IMR-90 (cell line): ENCODE measurements at regions not wholly inside any gene's neighbourhood (a gene's known extent, or its start where the extent isn't known, plus 50 kb on each side); places are given as distances from the start of the nearest gene placed in this dataset.

ENCODE experiments used
- CEBPB ChIP-seq: IDR thresholded peaks from 2 replicates; pipeline ENCODE4 v1.6.1; 2012; ENCODE audit warnings: low read depth, low read length, improper control_type of control experiment
- CTCF ChIP-seq: conservative IDR thresholded peaks from 2 replicates; pipeline ENCODE4 v1.5.1; 2012; ENCODE audit warnings: mild to moderate bottlenecking, low read depth, low read length, improper control_type of control experiment
- ELK1 ChIP-seq: fragments of 150-350 bp; IDR thresholded peaks from 2 replicates; pipeline ENCODE4 v1.6.1; 2016; ENCODE audit warnings: low read depth, mild to moderate bottlenecking, low read length, moderate library complexity, borderline replicate concordance
- FOS ChIP-seq: fragments of 150-350 bp; IDR thresholded peaks from 2 replicates; pipeline ENCODE4 v1.6.1; 2016; ENCODE audit warnings: low read depth, low read length
- MXI1 ChIP-seq: IDR thresholded peaks from 2 replicates; pipeline ENCODE4 v1.6.1; 2012; ENCODE audit warnings: low read depth, mild to moderate bottlenecking, low read length, moderate library complexity, borderline replicate concordance
- POLR2A ChIP-seq: IDR thresholded peaks from 2 replicates; pipeline ENCODE4 v1.6.1; 2012; ENCODE audit warnings: mild to moderate bottlenecking, low read depth, low read length
- RAD21 ChIP-seq: IDR thresholded peaks from 2 replicates; pipeline ENCODE4 v1.6.1; 2012; ENCODE audit warnings: low read length, improper control_type of control experiment
- RCOR1 ChIP-seq: IDR thresholded peaks from 2 replicates; pipeline ENCODE4 v1.6.1; 2012; ENCODE audit warnings: mild to moderate bottlenecking, low read length, improper control_type of control experiment; ENCODE audit not compliant: insufficient replicate concordance
- RFX5 ChIP-seq: IDR thresholded peaks from 2 replicates; pipeline ENCODE4 v1.8.0; 2012; ENCODE audit warnings: low read depth, mild to moderate bottlenecking, low read length, moderate library complexity
- SMC3 ChIP-seq: fragments of 150-350 bp; IDR thresholded peaks from 2 replicates; pipeline ENCODE4 v1.6.1; 2016; ENCODE audit warnings: low read depth, mild to moderate bottlenecking, antibody characterized with exemption, low read length, moderate library complexity
- TF ChIP-seq, protein P1 (sequence below): fragments of 150-350 bp; IDR thresholded peaks from 2 replicates; pipeline ENCODE4 v1.6.1; 2017; ENCODE audit warnings: mild to moderate bottlenecking, antibody characterized with exemption, low read length, low read depth

- no peak for TF ChIP-seq CTCF
- TF ChIP-seq CEBPB: no peak
- no peak for TF ChIP-seq RAD21
- TF ChIP-seq MXI1: no peak
- no peak for TF ChIP-seq SMC3
- no peak for TF ChIP-seq RFX5
- TF ChIP-seq POLR2A: no peak
- TF ChIP-seq, protein P1, sequence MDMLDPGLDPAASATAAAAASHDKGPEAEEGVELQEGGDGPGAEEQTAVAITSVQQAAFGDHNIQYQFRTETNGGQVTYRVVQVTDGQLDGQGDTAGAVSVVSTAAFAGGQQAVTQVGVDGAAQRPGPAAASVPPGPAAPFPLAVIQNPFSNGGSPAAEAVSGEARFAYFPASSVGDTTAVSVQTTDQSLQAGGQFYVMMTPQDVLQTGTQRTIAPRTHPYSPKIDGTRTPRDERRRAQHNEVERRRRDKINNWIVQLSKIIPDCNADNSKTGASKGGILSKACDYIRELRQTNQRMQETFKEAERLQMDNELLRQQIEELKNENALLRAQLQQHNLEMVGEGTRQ: no peak
- TF ChIP-seq ELK1: no peak
- no peak for TF ChIP-seq FOS
- no peak for TF ChIP-seq RCOR1
Observed at GRCh38 chr4:87746001-87746400, 53.4 kb upstream of the IBSP start.
